ENCODE measurements at regions not wholly inside any gene's neighbourhood (a gene's known extent, or its start where the extent isn't known, plus 50 kb on each side); places are given as distances from the start of the nearest gene placed in this dataset.

GRCh38 chr13:98629055-98629454, 52.1 kb upstream of the STK24 start:
- TF ChIP-seq GATAD2A (IDR thresholded peaks at IDR 0.05) = no peak
- TF ChIP-seq MYNN (IDR thresholded peaks at IDR 0.05) = no peak
- TF ChIP-seq MYNN (CRISPR knock-in tag; IDR thresholded peaks at IDR 0.05) = no peak
- no peak for TF ChIP-seq RERE (CRISPR knock-in tag; IDR thresholded peaks at IDR 0.05; ENCODE audit: borderline replicate concordance)
- no peak for TF ChIP-seq RAD51 (IDR thresholded peaks at IDR 0.05; ENCODE audit: borderline replicate concordance, low read depth)
- no peak for TF ChIP-seq POLR2A (conservative IDR thresholded peaks at IDR 0.05)
- no peak for TF ChIP-seq CEBPZ (IDR thresholded peaks at IDR 0.05; ENCODE audit: borderline replicate concordance, low read depth, low read length)
- TF ChIP-seq POLR2AphosphoS5 (IDR thresholded peaks at IDR 0.05; ENCODE audit: control insufficient read depth, insufficient read depth, low read depth, low read length) = no peak
- no peak for TF ChIP-seq MBD2 (IDR thresholded peaks at IDR 0.05; ENCODE audit: borderline replicate concordance, low read depth)
- no peak for TF ChIP-seq JUNB (CRISPR knock-in tag; conservative IDR thresholded peaks at IDR 0.05)
- TF ChIP-seq U2AF2 (optimal IDR thresholded peaks at IDR 0.05; ENCODE audit: low read depth, low read length) = no peak
- no peak for TF ChIP-seq RCOR1 (IDR thresholded peaks at IDR 0.05; ENCODE audit: borderline replicate concordance in 1 of 2, low read depth in 2 of 2, low read length in 2 of 2)
- no peak for TF ChIP-seq MAFG (tag; conservative IDR thresholded peaks at IDR 0.05)

Measured in K562 (cell line).